Superior temporal gyrus (tissue), 1 donor: ENCODE measurements at regions not wholly inside any gene's neighbourhood (a gene's known extent, or its start where the extent isn't known, plus 50 kb on each side); places are given as distances from the start of the nearest gene placed in this dataset.

Source experiments
- DNase-seq: peaks from one replicate; pipeline ENCODE4 v3.0.0-alpha.2; 2016; ENCODE audit errors: extremely low spot score

GRCh38 chr21:27130154-27130553 is 163.3 kb upstream of the ADAMTS5 start:
- no peak for DNase-seq

GRCh38 chr21:27129694-27130093 is 162.8 kb upstream of the ADAMTS5 start:
- no peak for DNase-seq

GRCh38 chr21:27129215-27129614 is 162.3 kb upstream of the ADAMTS5 start:
- no peak for DNase-seq

GRCh38 chr21:27126140-27126539 is 159.3 kb upstream of the ADAMTS5 start:
- no peak for DNase-seq

GRCh38 chr21:27122686-27123085 is 155.8 kb upstream of the ADAMTS5 start:
- DNase-seq: no peak

GRCh38 chr21:27114111-27114510 is 147.2 kb upstream of the ADAMTS5 start:
- no peak for DNase-seq

- no peak for DNase-seq
Measured at GRCh38 chr21:27112186-27112585, 145.3 kb upstream of the ADAMTS5 start.

GRCh38 chr21:27110956-27111355 is 144.1 kb upstream of the ADAMTS5 start:
- no peak for DNase-seq

- DNase-seq: no peak
Measured at GRCh38 chr21:27108701-27109100, 141.8 kb upstream of the ADAMTS5 start.

GRCh38 chr21:27108228-27108627 is 141.3 kb upstream of the ADAMTS5 start:
- no peak for DNase-seq

GRCh38 chr21:27104846-27105431 is 138.1 kb upstream of the ADAMTS5 start:
- no peak for DNase-seq

GRCh38 chr21:27103768-27104167 is 136.9 kb upstream of the ADAMTS5 start:
- DNase-seq: no peak

- no peak for DNase-seq
Measured at GRCh38 chr21:27101523-27101922, 134.6 kb upstream of the ADAMTS5 start.

- no peak for DNase-seq
Measured at GRCh38 chr21:27094184-27094948, 127.5 kb upstream of the ADAMTS5 start.

- no peak for DNase-seq
Measured at GRCh38 chr21:27086630-27087029, 119.7 kb upstream of the ADAMTS5 start.

GRCh38 chr21:27086186-27086585 is 119.3 kb upstream of the ADAMTS5 start:
- DNase-seq: no peak

GRCh38 chr21:27085387-27085786 is 118.5 kb upstream of the ADAMTS5 start:
- DNase-seq: no peak

GRCh38 chr21:27083144-27083543 is 116.3 kb upstream of the ADAMTS5 start:
- no peak for DNase-seq

GRCh38 chr21:27082431-27083010 is 115.6 kb upstream of the ADAMTS5 start:
- no peak for DNase-seq

GRCh38 chr21:27079636-27080240 is 112.8 kb upstream of the ADAMTS5 start:
- no peak for DNase-seq

GRCh38 chr21:27078915-27079314 is 112.0 kb upstream of the ADAMTS5 start:
- DNase-seq: no peak

GRCh38 chr21:27077501-27077900 is 110.6 kb upstream of the ADAMTS5 start:
- DNase-seq: no peak

GRCh38 chr21:27076025-27076424 is 109.1 kb upstream of the ADAMTS5 start:
- DNase-seq: no peak
